ENCODE measurements at regions not wholly inside any gene's neighbourhood (a gene's known extent, or its start where the extent isn't known, plus 50 kb on each side); places are given as distances from the start of the nearest gene placed in this dataset.
"Not testable (repeated sequence)": the region's sequence is repeated elsewhere in the genome, so short reads cannot be mapped to it uniquely, and the experiment has no call there.

- no peak for DNase-seq
Observed at GRCh38 chr4:92237559-92237958, 66.2 kb upstream of the GRID2 start.

DNA sequence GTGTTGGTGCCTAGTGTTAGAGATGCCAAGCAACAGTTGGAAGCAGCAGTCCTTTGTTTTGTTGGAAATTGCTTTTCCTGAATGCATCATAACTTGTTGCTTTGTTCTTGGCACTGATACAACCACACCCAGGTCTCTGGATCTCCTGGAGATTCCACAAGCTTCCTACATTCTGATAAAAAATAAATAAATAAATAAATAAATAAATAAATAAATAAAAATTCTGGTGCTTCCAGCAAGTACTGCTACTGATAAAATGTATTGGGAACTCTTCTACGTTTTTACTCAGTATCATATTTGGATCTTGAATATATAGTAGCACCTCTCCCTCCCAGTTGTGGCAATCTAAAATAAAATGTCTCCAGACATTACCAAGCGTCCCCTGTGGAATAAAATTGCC lies 62.7 kb upstream of the GRID2 start:
- DNase-seq = peak in 2 of 3 experiments; percentile 6 to 35

- no peak for DNase-seq
Observed at GRCh38 chr4:92246384-92246783, 57.4 kb upstream of the GRID2 start.

GRCh38 chr4:92249541-92249940 lies 54.2 kb upstream of the GRID2 start:
- no peak for DNase-seq

GRCh38 chr4:92251711-92252110 lies 52.1 kb upstream of the GRID2 start:
- DNase-seq = no peak

GRCh38 chr4:92252358-92252757 lies 51.4 kb upstream of the GRID2 start:
- DNase-seq = not testable (repeated sequence)

DNA sequence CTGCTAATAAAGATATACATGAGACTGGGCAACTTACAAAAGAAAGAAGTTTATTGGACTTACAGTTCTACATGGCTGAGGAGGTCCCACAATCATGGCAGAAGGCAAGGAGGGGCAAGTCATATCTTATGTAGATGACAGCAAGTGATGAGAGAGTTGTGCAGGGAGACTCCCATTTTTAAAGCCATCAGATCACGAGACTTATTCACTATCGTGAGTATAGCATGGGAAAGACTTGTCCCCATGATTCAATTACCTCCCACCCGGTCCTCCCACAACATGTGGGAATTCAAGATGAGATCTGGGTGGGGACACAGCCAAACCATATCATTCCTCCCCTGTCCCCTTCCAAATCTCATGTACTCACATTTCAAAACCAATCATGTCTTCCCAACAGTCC lies 50.9 kb upstream of the GRID2 start:
- DNase-seq = no peak

DNA sequence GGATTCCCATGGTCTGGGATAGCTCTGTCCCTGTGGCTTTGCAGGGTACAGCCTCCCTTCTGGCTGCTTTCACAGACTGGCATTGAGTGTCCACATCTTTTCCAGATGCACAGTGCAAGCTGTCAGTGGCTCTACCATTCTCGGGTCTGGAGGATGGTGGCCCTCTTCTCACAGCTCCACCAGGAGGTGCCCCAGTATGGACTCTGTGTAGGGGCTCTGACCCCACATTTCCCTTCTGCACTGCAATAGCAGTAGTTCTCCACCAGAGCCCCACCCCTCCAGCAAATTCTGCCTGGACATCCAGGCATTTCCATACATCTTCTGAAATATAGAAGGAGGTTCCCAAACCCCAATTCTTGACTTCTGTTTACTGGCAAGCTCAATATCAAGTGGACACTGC lies 50.2 kb upstream of the GRID2 start:
- no peak for DNase-seq
